HG03108 (cell line): ENCODE measurements at regions not wholly inside any gene's neighbourhood (a gene's known extent, or its start where the extent isn't known, plus 50 kb on each side); places are given as distances from the start of the nearest gene placed in this dataset.

Experiments used
- ATAC-seq: cut with Tn5 transposase; IDR thresholded peaks from one replicate; pipeline ENCODE4 v1.9.1; 2021; ENCODE audit warnings: moderate library complexity; ENCODE audit not compliant: unreplicated experiment

DNA sequence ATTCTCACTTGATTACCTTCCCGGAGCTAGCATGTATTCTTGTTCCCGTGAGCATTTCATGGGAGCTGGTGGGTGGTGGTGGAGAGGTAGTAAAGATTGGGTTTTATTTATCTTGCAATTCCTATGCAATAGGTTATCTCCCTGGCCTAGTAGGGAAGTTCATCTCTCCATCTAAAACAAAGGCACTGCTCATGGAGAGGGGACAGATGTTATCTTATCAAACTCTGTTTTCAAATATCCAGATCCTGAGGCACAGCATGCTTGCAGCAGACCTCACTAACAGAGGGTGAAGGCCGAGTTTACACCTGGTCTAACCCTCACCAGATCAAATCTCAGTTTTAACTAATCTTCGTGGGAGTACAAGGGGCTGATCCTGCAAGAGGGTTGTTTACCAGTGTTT lies 98.9 kb downstream of the CYRIA start:
- ATAC-seq, result no peak

DNA sequence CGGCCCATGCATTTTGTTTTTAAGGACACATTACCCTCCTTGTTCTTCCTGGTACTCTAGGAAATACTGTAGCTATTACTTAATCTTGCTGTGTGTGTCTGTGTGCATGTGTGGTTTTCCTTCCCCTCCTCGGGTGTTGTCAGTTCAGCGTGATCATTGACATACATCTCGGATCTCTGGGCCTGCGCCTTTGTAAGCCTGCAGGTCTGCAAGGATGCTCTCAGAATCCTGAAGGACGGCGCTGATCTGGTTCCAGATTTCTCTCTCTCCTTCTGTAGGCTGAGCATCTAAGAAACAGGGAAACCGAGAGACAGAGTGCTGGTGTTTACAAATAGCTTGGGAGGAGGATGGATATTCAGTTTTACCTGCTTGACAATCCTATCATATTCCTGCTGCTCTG lies 100.2 kb downstream of the CYRIA start:
- no peak for ATAC-seq

DNA sequence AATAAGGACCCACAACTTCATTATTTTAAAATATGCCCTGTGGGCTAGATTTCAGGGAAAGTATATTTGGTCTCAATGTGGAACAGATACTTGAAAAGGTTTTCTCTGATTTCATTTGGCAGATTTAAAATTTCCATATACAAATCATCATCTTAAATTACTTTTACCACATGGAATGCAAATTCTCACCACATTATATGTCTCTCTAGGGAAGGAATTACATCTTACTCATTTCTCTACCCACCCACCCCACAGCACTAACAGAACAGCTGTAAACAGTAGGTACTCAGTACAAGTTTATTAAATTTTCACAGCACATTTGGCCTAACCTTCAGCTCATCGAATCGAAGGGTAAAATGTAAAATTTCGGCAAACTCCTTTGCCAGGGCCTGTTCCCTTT lies 104.0 kb downstream of the CYRIA start:
- no peak for ATAC-seq

- ATAC-seq, result no peak
Measured at GRCh38 chr2:16561251-16561650, 104.4 kb downstream of the CYRIA start.

GRCh38 chr2:16559278-16560067 lies 106.2 kb downstream of the CYRIA start:
- no peak for ATAC-seq

GRCh38 chr2:16554060-16554583 lies 111.5 kb downstream of the CYRIA start:
- ATAC-seq, result no peak

- ATAC-seq, result no peak
Measured at GRCh38 chr2:16553226-16553625, 112.4 kb downstream of the CYRIA start.

DNA sequence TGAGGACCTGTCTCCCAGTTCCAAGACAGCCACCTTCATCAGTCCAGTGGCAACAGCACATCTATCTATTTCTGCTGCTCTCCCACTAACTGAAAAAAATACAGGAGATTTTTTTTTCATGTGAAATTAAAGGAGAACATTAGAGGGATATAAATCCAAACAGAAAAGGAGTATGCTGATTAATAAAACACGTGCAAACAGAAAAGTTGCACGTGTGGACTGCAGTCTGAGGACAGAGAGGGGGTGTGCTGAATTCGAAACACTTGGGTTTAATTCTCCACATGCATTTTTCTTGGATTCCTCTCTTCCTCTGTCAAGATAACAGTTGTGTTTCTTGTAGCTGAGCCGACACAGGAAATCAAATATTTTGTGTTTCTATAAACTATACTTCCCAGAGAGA lies 113.4 kb downstream of the CYRIA start:
- no peak for ATAC-seq

DNA sequence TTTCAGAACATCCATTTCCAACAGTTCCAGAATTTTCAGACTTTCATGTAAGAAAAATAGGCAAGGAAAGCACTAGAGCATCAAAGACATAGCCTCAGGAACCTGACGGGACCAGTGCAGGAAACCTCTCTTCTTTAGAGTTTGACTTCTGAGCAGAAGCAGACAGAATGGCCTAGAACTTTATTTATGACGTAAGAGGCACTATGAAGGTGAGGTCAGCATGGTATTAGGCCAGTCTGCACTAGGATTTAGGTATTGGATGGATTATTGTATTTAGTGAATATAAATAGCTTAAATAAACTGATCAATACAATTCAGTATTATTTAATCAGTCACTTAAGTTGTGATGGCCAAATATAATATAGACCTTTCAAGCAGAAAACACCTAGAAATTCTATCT lies 117.6 kb downstream of the CYRIA start:
- no peak for ATAC-seq

DNA sequence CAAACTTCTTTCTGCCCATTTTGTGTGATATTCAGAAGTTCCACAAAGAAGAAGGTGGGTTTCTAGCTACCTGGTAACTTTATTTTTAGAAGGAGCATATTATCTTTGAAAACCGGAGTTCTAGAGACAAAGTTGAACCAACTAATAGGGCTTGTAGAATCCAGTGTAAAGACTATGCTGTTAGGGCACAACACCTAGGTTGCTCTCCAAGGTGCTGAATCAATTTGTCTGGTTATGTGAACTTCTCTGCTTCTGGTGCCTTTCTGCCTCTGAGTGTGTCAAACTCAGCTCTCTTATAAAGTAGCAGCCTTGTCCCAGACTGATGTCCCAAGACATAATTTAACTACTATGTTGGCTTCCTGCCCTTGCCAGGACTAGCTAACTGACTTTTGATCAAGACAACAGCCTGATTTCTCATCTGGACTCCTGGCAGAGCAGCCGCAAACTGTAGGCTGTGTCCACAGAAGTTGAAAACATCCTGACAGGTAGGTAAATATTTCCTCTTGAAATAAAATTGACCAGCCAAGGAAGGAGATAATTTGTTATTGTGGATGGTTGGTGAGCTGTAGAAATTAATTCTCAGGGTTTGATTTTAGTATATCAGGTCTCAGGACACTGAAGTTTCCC lies 119.4 kb downstream of the CYRIA start:
- no peak for ATAC-seq

GRCh38 chr2:16538707-16539106 lies 126.9 kb downstream of the CYRIA start:
- no peak for ATAC-seq

GRCh38 chr2:16537347-16537746 lies 128.3 kb downstream of the CYRIA start:
- no peak for ATAC-seq

DNA sequence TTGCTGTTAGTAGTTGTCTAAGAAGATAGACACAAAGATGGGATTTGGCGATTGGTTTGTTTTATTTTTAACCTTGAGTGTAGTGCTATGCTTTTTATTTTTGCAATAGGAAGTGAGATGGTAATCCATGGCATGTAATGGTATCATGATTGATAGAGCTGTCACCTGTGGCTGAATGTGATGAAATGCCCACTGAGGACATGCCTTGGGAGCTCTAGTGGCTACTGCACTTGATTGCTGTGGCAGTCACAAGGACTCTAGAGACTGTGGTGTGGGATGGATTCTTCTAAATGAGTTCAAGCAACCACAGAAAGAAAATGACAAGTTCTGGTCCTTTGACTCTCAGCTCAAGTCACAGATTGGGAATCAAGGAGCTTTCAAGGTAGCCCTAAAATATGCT lies 139.4 kb downstream of the CYRIA start:
- no peak for ATAC-seq

GRCh38 chr2:16525265-16525887 lies 140.3 kb downstream of the CYRIA start:
- ATAC-seq, result no peak

GRCh38 chr2:16523711-16524110 lies 141.9 kb downstream of the CYRIA start:
- ATAC-seq, result no peak

DNA sequence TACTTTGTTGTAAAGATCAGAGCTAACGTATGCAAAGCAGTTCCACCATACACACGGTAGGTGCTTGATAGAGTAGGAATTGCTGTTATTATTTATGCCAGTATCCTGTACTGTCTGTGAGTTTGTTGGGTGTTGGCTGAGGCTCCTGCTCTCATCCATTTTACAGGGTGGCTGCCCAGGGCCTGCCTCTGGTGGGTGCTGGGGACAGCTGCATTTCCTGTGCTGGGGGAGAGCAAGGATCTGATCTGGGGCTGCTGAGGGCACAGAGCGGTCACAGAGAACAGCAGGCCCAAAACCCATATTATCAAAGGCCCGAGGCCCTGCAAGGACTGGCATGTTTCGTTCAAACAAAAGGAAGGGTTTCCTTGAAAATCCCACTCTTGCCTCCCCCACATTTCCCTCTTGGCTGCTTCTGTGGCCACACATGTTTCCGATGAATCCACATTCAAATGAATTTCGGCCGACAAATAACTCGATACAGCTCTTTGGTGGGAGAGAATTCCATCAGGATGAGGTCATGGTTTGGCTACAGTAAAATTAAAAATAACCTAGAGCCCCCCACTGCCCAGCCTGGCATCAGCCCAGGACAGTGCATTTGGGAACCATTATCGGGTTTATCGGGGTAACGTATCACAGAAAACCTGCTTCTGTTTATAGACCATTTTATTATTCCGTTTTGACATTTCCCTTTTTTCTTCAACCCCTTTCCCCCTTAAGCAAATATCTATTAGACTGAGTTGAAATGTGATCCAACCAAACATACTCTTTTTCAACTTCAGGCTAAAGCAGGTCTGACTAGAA lies 143.4 kb downstream of the CYRIA start:
- no peak for ATAC-seq

- ATAC-seq, result no peak
Measured at GRCh38 chr2:16520891-16521290, 144.7 kb downstream of the CYRIA start.

DNA sequence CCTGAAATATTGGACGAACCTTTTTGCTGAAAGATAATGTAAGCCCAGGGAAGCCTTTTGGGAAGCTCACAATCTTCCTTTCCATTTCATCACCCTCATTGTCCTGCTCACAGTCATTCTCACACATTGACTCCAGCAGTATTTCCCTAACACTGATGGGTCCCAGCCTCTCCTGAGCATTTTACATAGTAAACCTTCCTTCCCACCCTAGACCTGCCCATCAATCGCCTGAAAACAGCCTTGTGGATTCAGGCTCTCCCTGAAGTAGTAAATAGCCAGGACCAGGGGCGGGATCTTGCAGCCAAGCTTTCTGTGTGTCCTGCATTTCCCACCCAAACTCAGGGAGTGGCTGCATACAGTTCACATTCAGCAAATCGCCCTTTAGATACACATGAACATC lies 149.9 kb downstream of the CYRIA start:
- ATAC-seq, result no peak

DNA sequence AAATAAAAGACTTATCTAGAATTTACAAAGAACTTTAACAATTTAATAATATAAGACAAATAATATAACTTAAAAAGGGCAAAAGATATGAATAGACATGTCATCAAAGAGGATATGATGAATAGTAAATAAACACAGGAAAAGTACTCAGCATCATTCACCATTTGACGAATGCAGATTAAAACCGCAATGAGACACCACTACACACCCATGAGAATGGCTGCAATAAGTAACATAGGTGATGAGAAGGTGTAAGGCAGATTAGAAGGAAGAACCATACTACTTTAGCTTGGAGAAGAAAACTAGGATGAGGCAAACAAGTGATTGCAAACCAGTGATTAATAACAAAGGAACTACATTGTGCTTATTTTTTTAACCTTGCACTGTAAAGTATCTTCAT lies 152.0 kb downstream of the CYRIA start:
- no peak for ATAC-seq

DNA sequence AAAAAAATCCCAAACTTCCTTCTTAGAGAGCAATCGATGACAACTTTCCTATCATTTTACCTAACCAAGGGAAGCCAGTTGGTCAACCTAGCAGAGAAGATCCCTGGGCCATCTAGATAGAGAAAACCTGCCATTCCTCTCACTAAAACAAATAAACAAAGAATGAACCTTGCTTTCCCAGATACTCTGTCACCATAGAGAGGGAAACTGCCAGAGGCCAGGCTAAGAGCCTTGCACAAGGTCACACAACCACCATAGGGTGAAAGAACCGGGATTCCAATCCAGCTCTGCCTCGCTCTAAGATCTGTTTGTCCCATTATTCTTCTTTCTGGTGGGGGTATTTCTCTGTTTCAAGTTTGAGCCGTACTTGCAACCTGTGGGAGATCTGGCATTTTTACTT lies 154.6 kb downstream of the CYRIA start:
- no peak for ATAC-seq

GRCh38 chr2:16509042-16509441 lies 156.6 kb downstream of the CYRIA start:
- no peak for ATAC-seq
